NCI-H1436 treated with DMSO at 0.1 percent for 48 hours (cell line): ENCODE measurements at regions not wholly inside any gene's neighbourhood (a gene's known extent, or its start where the extent isn't known, plus 50 kb on each side); places are given as distances from the start of the nearest gene placed in this dataset.
A peak's percentile ranks its signal among the peaks of the same experiment; 100 is the strongest.

Source experiments
- DNase-seq: peaks from one replicate; lab custom pipeline; 2025; lab: John Stamatoyannopoulos, UW

- DNase-seq, result no peak
Observed at GRCh38 chr17:77872714-77873499, 85.6 kb upstream of the TNRC6C start.

DNA sequence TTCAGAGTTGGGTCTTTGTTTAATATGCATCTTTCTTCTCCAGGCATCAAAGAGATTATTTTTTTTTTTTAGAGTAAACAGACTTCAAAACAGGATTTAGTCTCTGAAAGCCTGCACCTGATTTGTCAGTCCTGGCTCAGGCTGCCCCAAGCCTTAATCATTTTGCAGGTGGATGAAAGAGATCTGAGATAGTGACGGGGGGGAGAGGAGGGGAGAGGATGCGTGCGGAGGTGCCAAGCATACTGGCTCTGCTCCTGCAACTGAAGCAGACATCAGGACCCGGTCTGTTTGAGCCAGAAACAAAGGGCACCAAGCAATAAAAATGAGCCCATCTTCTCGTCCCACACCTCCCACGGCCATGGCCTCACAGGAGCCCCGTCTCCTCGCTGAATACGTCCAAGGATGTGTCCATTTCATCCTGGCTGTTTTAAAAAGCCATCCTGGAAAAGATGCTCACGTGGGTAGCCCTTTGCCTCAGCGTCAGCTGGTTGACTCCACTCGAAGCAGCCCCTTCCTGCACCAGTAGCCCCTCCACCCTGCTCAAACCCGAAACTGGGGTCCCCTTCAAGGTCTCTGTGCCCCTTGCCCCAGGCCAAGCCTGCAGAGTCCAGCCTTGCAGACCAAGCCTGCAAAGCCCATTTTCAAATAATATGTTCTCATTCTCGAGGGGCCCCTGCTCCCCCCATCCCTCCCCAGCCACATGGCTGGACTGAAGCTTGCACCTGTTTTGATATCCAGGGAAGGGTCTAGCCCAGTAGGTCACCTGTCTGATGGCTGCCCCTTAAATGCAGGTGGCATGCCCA lies 84.8 kb upstream of the TNRC6C start:
- no peak for DNase-seq

DNA sequence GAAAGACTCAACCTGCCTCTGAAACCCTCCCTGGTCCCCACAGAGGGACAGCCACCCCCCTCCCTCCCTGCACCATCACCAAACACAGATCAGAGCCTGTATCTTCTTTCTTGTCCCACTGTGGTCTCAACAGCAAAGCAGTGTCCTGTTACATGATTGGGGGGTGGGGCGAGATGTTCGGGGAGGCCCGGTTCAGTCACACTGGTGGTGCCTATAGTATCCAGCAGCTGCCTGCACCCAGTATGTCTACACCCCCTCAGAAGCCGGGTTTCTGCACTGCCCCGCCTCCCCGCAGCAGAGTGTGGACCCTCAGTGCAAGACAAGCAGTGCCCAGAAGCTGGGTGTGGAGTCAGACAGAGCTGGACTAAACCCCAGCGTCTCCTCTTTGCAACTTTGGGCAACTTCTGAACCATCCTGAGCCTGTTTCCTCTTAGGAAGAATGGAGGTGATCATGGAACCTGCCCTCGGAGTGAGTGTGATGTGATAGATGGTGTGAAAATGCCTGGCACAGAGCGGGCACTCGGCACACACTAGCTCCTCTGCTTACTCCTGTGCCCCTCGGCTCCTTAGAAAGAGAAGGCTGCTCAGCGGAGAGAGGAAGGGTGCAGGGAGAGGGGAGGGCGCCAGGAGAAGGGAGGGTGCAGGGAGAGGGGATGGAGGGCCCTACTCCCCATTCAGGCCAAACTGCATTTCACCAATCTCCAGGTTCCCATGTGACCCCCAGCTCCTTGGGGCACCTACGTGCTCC lies 84.0 kb upstream of the TNRC6C start:
- DNase-seq, result no peak

DNA sequence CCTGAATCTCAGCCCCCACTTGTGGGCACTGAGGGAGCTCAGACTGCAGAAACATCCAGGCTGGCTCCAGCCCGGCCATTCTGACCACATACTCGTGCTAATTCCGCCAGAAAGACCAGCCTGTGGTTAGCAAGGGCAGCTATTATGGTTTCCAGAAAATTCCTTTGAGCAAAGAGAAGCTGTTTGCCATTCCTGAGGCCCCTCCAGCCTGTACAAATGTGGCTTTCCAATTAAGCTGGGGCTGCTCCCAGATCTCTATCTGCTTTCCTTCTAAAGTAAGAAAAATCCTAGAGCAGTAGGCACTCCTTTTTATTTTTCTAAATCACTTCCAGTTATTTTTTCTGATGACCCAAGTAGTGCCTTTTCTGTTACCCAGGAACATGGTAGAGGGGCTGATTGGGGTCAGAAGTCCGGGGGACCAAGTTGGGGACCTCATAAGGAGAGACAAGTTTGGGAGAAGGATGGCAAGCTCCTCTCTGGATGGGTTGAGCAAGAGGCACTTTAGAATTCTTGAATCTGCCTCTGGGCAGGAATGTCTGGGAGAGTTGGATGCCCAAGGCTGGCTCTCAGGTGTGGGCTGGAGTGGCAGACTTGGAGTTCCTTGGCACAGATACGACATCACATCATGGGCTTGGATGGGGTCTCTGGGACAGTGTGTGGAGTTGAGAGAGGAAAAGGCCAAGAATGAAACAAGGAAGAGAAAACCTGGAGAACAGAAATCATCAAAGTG lies 83.3 kb upstream of the TNRC6C start:
- no peak for DNase-seq

GRCh38 chr17:77875881-77876509 lies 82.5 kb upstream of the TNRC6C start:
- DNase-seq, result no peak

GRCh38 chr17:77877036-77877435 lies 81.5 kb upstream of the TNRC6C start:
- DNase-seq, result no peak

DNA sequence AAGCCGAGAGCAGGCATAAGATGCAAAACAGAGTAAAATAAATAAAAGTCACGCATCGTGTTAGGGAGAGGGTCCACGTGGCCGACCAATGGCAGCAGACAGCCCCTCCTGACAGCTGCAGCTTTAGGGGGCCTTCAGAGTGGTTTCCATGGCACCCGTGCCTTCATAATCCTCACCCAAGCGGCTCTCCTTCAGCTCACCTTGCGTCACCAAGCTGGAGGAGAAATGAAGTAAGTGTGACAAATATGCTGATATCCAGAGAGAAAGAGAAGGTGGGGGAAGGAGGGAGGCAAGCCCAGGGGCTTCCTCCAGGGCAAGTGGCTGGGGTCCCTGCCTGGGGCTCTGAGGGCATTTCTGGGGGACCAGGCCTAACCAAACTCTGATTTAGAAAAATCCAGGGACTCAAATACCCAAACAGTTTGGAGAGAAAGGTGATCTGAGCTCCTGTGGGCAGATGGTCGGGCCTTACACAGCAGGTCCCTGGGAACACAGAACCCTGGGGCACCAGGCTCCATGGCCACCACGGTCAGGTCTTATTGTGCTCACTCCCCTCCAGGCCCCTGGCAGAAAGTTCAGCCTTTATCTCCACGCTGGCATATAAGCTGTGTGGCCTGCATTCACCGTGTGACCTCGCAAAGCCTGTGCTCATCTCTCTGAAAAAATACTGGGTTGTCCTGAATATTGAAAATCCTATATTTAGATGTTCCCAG lies 80.7 kb upstream of the TNRC6C start:
- no peak for DNase-seq

GRCh38 chr17:77879226-77879895 lies 79.1 kb upstream of the TNRC6C start:
- no peak for DNase-seq

DNA sequence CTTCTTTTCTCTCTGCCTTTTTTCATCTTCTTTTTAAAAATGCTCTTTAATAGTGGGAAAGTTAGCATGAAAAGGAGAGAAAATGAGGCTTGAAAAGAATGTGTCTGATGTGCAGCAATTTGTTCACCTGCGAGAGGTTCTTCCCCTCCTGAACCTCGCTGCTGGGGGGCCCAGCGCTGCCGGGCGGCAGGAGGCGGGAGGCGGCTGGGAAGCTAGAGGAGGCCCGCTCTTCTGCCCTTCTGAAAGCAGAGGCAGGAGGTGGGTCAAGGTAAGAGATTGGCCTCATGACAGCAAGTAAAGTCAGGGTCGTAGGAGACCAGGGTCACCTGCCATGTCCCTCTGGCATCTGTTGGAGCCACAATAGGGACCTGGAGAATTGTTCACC lies 78.6 kb upstream of the TNRC6C start:
- DNase-seq, result no peak

DNA sequence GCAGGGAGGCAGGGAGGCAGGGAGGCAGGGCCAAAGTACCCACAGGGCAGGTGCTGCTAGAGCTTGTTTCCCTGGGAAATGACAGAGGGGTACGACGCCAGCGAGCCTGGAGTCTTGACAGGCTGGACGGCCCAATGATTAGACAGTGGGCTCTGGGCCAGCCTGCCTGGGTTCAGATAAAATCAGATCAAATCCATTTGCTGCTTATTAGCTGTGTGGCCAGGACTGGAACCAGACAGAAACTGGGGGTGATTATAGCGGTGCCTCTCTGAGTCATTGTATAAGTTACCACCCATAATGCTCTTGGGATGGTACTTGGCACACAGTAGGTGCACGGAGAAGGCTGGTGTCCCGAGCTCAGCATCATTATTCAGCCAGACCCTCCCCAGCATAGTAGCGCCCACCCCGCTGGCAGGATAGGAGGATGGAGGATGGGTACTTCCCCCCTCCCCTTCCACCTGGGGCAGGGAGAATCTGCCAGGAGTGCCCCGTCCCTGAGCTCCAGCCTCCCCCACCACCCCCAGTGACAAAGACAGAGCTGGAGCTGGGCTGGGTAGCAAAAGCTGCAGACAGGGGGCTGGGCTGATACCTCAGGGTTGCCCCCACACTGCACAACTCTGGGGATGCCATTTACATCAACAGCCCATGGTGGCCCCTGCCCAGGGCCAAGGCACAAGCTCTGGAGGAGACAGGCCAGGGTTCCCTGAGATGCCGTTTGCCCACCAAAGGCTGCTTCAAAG lies 77.6 kb upstream of the TNRC6C start:
- DNase-seq, result no peak

DNA sequence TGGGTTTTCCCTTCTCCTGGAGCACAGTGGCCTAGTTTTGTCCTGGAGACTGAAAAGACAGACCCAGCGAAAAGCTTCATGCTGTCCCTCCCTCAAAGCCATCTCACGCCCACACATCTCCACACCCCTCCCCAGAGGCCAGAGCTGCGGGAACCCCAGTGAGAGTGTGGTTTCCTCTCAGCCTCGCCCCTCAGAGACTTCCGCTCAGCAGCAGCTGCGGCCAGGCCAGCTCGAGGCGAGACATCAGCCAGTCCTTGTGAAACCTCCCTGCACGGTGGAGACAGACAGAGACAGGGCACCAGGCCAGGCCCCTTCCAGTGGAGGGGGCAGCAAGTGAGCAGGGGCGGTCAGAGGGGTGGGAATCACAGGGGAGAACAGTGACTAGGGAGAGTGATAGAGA lies 77.0 kb upstream of the TNRC6C start:
- DNase-seq, result no peak

DNA sequence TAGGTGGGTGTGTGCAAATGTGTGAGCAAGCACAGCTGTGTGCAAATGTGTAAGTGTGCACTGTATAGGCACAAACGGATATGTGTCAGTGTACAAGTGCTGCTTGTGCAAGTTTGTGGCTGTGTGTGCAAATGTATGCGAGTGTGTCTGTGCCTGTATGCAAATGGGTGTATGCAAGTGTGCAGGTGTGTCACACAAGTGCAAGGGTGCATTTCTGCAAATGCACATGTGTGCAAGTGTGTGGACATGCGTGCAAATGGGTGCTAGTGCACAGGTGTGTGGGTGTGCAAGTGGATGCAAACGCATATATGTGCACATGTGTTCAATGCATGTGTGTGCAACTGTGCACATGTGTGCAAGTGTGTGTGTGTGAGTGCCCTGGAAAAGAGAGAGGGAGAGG lies 76.5 kb upstream of the TNRC6C start:
- no peak for DNase-seq

- no peak for DNase-seq
Observed at GRCh38 chr17:77882481-77883212, 75.9 kb upstream of the TNRC6C start.

- DNase-seq, result no peak
Observed at GRCh38 chr17:77883213-77883650, 75.3 kb upstream of the TNRC6C start.

DNA sequence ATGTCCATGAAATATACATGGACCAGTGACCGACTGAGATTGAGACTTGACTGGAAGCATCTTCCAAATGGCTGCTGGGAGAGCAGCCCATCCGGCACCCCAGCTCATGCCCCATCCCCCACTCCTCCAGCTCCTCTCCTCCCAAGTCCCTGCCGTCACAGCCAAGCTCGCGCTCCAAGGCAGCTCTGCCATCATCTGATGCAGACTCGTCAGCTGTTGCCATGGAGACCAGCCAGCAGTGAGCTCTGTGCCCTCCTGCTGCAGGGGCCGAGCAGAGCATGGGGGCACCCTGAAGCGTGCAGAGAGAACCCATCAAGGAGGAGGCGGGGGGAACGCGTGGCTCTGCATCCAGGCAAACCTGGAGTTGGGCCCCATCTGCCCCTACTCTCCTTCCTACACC lies 74.5 kb upstream of the TNRC6C start:
- peak; percentile 77 for DNase-seq

DNA sequence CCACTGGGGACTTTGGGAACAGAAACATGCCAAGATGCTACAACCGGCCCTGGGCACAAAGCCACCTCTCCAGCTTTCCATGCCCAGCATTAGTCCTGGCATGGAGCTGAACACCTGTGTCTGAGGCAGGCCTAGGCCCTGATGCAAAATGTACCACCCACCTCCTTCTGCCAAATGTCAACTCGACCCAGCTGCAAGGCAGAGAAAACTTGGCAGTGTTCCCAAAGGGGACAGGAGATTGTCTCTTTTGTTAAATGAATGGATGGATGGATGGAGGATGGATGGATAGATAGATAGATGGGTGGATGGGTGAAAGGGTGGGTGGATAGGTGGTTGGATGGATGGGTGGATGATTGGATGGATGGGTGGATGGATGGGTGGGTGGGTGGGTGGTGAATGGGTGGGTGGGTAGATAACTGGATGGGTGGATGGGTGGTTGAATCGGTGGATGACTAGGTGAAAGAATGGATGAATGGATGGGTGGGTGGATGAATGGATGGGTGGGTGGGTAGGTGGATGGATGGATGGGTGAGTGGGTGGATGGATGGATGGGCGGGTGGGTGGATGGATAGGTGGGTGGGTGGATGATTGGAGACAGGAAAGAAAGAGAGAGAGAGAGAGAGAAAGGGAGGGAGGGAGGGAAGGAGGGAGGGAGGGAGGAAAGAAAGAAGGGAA lies 73.4 kb upstream of the TNRC6C start:
- no peak for DNase-seq

DNA sequence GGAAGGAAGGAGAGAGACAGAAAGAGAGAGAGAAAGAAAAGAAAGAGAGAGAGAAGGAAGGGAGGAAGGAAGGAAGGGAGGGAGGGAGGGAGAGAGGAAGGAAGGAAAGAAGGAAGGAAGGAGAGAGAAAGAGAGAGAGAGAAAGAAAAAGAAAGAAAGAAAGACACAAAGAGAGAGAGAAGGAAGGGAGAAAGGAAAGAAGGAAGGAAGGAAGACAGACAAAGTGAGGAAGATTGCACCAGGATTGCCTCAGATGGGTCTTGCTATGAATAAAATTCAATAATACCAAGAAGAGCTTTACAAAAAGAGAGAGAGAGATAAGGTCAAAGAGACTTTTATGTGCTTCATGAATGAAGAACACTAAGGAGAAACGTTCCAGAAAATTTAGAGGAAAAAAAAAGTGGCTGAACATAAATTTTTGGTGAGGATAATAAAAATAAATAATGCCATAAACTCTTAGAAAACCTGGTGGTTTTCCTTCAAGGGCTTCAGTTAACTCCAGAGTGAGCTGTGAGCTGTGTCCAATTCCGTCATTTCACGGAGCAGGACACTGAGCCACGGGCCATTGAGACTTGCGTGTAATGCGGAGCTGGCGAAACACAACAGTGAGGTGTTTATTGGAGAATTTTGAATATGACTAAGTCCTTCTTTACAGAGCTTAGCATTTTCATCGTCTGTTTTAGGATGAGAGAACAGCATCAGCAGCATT lies 72.7 kb upstream of the TNRC6C start:
- no peak for DNase-seq

GRCh38 chr17:77886387-77886728 lies 72.1 kb upstream of the TNRC6C start:
- DNase-seq, result no peak
